PFSK-1 (cell line): ENCODE measurements at regions not wholly inside any gene's neighbourhood (a gene's known extent, or its start where the extent isn't known, plus 50 kb on each side); places are given as distances from the start of the nearest gene placed in this dataset.

Experiments used
- FOXP2 ChIP-seq: optimal IDR thresholded peaks from 2 replicates; pipeline ENCODE3; 2011; ENCODE audit warnings: borderline replicate concordance, control low read depth, inconsistent platforms; ENCODE audit not compliant: insufficient read depth; ENCODE audit errors: extremely low read length, extremely low read depth
- POLR2AphosphoS5 ChIP-seq: IDR thresholded peaks from 2 replicates; pipeline ENCODE4 v1.6.1; 2012; ENCODE audit warnings: low read depth, mild to moderate bottlenecking, control low read depth, low read length, moderate library complexity
- SIN3A ChIP-seq: IDR thresholded peaks from 2 replicates; pipeline ENCODE4 v1.6.1; 2012; ENCODE audit warnings: mild to moderate bottlenecking, low read length, moderate library complexity, borderline replicate concordance; ENCODE audit not compliant: insufficient read depth
- TAF1 ChIP-seq: IDR thresholded peaks from 2 replicates; pipeline ENCODE4 v1.6.1; 2012; ENCODE audit warnings: low read length, control low read depth, borderline replicate concordance; ENCODE audit not compliant: insufficient read depth

- TF ChIP-seq TAF1 (no peak), POLR2AphosphoS5 (no peak), FOXP2 (no peak), SIN3A (no peak)
Measured at GRCh38 chr4:64095398-64095797, 313.9 kb downstream of the TECRL start.
